Mammary epithelial cell (primary cell): ENCODE measurements at regions not wholly inside any gene's neighbourhood (a gene's known extent, or its start where the extent isn't known, plus 50 kb on each side); places are given as distances from the start of the nearest gene placed in this dataset.

Experiments used
- EZH2 ChIP-seq: IDR thresholded peaks from 2 replicates; pipeline ENCODE4 v1.6.1; 2012; ENCODE audit warnings: low read length, inconsistent platforms, borderline replicate concordance
- TF ChIP-seq, protein P1 (sequence below), 2 donors: IDR thresholded peaks in 1 of 2; conservative IDR thresholded peaks in 1 of 2; 2 replicates each; pipeline ENCODE4 v1.5.1; 2011 to 2012; ENCODE audit warnings: inconsistent platforms in 2 of 2, low read length in 2 of 2, mild to moderate bottlenecking in 2 of 2, control low read depth in 1 of 2, low read depth in 1 of 2; ENCODE audit not compliant: insufficient read depth in 1 of 2; ENCODE audit errors: extremely low read depth in 1 of 2

DNA sequence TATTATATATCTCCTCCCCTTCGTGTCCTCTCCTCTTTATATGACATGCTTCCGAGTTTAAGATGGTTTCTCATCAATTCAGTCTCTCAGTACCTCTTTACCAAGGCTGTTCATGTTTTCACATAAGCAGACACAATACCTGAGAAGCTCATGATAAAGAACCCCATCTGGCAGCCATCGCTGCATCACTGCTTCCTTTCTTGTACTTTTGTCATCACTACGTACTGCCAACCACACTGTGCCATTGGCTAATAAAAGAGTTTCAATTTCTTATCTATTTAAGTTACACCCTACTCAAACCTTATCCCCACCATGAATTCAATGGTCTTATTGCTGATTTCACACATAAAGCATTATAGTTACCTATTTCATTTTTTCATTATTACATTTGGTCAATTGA lies 484.7 kb upstream of the CNTN4 start:
- TF ChIP-seq EZH2: no peak
- TF ChIP-seq, protein P1, sequence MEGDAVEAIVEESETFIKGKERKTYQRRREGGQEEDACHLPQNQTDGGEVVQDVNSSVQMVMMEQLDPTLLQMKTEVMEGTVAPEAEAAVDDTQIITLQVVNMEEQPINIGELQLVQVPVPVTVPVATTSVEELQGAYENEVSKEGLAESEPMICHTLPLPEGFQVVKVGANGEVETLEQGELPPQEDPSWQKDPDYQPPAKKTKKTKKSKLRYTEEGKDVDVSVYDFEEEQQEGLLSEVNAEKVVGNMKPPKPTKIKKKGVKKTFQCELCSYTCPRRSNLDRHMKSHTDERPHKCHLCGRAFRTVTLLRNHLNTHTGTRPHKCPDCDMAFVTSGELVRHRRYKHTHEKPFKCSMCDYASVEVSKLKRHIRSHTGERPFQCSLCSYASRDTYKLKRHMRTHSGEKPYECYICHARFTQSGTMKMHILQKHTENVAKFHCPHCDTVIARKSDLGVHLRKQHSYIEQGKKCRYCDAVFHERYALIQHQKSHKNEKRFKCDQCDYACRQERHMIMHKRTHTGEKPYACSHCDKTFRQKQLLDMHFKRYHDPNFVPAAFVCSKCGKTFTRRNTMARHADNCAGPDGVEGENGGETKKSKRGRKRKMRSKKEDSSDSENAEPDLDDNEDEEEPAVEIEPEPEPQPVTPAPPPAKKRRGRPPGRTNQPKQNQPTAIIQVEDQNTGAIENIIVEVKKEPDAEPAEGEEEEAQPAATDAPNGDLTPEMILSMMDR (conservative IDR thresholded peaks at IDR 0.05 in 1 of 2, IDR thresholded peaks at IDR 0.05 in 1 of 2; ENCODE audit: extremely low read depth in 1 of 2, insufficient read depth in 1 of 2, low read depth in 1 of 2, low read length in 2 of 2): no peak
